Fibroblast of skin of right biceps (primary cell): ENCODE measurements at regions not wholly inside any gene's neighbourhood (a gene's known extent, or its start where the extent isn't known, plus 50 kb on each side); places are given as distances from the start of the nearest gene placed in this dataset.

Experiments used
- DNase-seq: peaks from one replicate; pipeline ENCODE4 v3.0.0-alpha.2; 2013

- DNase-seq: no peak
Observed at GRCh38 chr5:137567226-137567625, 68.1 kb upstream of the SPOCK1 start.

- no peak for DNase-seq
Observed at GRCh38 chr5:137566780-137567179, 67.7 kb upstream of the SPOCK1 start.

GRCh38 chr5:137566118-137566541, 67.0 kb upstream of the SPOCK1 start:
- peak; percentile 16 for DNase-seq

- peak; percentile 81 for DNase-seq
Observed at GRCh38 chr5:137565450-137565849, 66.3 kb upstream of the SPOCK1 start.

- DNase-seq: peak; percentile 38
Observed at GRCh38 chr5:137564398-137564961, 65.4 kb upstream of the SPOCK1 start.

GRCh38 chr5:137563646-137564397, 64.7 kb upstream of the SPOCK1 start:
- DNase-seq: peak; percentile 94

GRCh38 chr5:137563301-137563645, 64.1 kb upstream of the SPOCK1 start:
- no peak for DNase-seq

GRCh38 chr5:137561608-137562007, 62.5 kb upstream of the SPOCK1 start:
- DNase-seq: no peak

- DNase-seq: no peak
Observed at GRCh38 chr5:137560420-137560819, 61.3 kb upstream of the SPOCK1 start.
